ENCODE measurements at regions not wholly inside any gene's neighbourhood (a gene's known extent, or its start where the extent isn't known, plus 50 kb on each side); places are given as distances from the start of the nearest gene placed in this dataset.

- H3K4me3 ChIP-seq (ENCODE audit: control insufficient read depth, low read depth, low read length), result no peak overlapping the region
- no peak for DNase-seq (ENCODE audit: low read depth)
- TF ChIP-seq, protein P1, sequence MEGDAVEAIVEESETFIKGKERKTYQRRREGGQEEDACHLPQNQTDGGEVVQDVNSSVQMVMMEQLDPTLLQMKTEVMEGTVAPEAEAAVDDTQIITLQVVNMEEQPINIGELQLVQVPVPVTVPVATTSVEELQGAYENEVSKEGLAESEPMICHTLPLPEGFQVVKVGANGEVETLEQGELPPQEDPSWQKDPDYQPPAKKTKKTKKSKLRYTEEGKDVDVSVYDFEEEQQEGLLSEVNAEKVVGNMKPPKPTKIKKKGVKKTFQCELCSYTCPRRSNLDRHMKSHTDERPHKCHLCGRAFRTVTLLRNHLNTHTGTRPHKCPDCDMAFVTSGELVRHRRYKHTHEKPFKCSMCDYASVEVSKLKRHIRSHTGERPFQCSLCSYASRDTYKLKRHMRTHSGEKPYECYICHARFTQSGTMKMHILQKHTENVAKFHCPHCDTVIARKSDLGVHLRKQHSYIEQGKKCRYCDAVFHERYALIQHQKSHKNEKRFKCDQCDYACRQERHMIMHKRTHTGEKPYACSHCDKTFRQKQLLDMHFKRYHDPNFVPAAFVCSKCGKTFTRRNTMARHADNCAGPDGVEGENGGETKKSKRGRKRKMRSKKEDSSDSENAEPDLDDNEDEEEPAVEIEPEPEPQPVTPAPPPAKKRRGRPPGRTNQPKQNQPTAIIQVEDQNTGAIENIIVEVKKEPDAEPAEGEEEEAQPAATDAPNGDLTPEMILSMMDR (conservative IDR thresholded peaks at IDR 0.05; ENCODE audit: control insufficient read depth, insufficient read depth, low read depth, low read length), result no peak
Measured at GRCh38 chr21:31597683-31598082, 61.8 kb upstream of the SOD1 start.

- DNase-seq (ENCODE audit: low read depth), result no peak
- no peak overlapping the region for H3K4me3 ChIP-seq (ENCODE audit: control insufficient read depth, low read depth, low read length)
- TF ChIP-seq, protein P1 (conservative IDR thresholded peaks at IDR 0.05; ENCODE audit: control insufficient read depth, insufficient read depth, low read depth, low read length), result no peak
Measured at GRCh38 chr21:31596055-31596454, 63.4 kb upstream of the SOD1 start.

DNA sequence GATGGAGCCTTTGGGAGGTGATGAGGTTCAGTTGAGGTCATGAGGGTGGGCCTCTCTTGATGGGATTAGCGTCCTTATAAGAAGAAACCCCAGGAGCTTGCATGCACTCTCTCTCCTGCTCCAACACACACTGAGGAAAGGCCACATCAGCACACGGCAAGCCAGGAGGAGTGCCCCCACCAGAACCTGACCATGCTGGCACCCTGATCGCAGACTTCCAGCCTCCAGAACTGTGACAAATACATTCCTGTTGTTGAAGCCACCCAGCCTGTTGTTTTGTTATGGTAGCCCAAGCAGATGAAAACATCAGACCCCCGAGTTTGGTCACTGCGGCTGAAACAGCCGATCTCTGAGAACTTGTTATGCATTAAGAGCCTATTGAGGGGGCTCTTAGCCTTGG is 64.8 kb upstream of the SOD1 start:
- DNase-seq (ENCODE audit: low read depth), result no peak
- no peak overlapping the region for H3K4me3 ChIP-seq (ENCODE audit: control insufficient read depth, low read depth, low read length)
- TF ChIP-seq, protein P1 (conservative IDR thresholded peaks at IDR 0.05; ENCODE audit: control insufficient read depth, insufficient read depth, low read depth, low read length), result no peak

DNA sequence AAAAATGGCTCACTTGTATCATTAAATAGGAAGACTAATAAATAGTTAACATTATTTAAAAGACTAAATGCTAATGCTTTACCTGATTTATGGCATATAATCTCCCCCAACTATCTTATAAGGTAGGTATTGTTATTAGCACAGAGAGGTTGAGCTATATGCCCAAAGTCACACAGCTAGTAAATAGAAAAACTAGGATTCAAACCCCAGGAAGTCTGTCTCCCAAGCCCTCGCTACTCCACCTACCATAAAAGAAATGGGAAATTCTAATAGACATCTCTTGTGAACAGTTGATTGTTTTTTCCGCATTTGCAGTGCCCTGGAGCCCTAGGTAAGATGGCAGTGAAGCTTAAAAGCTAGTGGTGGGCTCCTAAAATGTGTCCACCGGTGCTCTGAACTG is 65.2 kb upstream of the SOD1 start:
- DNase-seq (ENCODE audit: low read depth), result no peak
- TF ChIP-seq, protein P1 (conservative IDR thresholded peaks at IDR 0.05; ENCODE audit: control insufficient read depth, insufficient read depth, low read depth, low read length), result no peak
- H3K4me3 ChIP-seq (ENCODE audit: control insufficient read depth, low read depth, low read length), result no peak overlapping the region

- TF ChIP-seq, protein P1 (conservative IDR thresholded peaks at IDR 0.05; ENCODE audit: control insufficient read depth, insufficient read depth, low read depth, low read length), result no peak
- DNase-seq (ENCODE audit: low read depth), result no peak
- no peak overlapping the region for H3K4me3 ChIP-seq (ENCODE audit: control insufficient read depth, low read depth, low read length)
Measured at GRCh38 chr21:31592963-31593560, 66.4 kb upstream of the SOD1 start.

GRCh38 chr21:31592516-31592915 is 67.0 kb upstream of the SOD1 start:
- no peak overlapping the region for H3K4me3 ChIP-seq (ENCODE audit: control insufficient read depth, low read depth, low read length)
- DNase-seq (ENCODE audit: low read depth), result no peak
- TF ChIP-seq, protein P1 (conservative IDR thresholded peaks at IDR 0.05; ENCODE audit: control insufficient read depth, insufficient read depth, low read depth, low read length), result no peak

DNA sequence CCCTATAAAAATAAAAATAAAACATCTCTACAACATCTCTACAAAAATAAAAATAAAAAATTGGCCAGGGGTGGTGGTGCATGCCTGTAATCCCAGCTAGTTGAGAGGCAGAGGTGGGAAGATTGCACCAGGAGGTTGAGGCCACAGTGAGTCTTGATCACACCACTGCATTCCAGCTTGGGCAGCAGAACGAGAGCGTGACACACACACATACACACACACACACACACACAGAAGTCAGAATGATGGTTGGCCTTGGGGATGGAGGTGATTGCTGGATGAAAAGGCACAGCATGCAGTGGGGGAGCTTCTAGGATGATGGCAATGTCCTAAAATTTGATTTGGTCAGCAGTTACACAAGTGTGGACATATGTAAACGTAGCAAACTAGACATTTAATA is 69.7 kb upstream of the SOD1 start:
- TF ChIP-seq, protein P1 (conservative IDR thresholded peaks at IDR 0.05; ENCODE audit: control insufficient read depth, insufficient read depth, low read depth, low read length), result no peak
- no peak for DNase-seq (ENCODE audit: low read depth)
- no peak overlapping the region for H3K4me3 ChIP-seq (ENCODE audit: control insufficient read depth, low read depth, low read length)

Data from fibroblast of mammary gland (primary cell).